DMS 273 treated with DMSO at 0.1 percent for 48 hours (cell line): ENCODE measurements at regions not wholly inside any gene's neighbourhood (a gene's known extent, or its start where the extent isn't known, plus 50 kb on each side); places are given as distances from the start of the nearest gene placed in this dataset.
"Not testable (repeated sequence)": the region's sequence is repeated elsewhere in the genome, so short reads cannot be mapped to it uniquely, and the experiment has no call there.

Experiments used
- DNase-seq: peaks from one replicate; lab custom pipeline; 2025; lab: John Stamatoyannopoulos, UW

GRCh38 chr2:152273732-152274260, 61.2 kb upstream of the FMNL2 start:
- not testable (repeated sequence) for DNase-seq

DNA sequence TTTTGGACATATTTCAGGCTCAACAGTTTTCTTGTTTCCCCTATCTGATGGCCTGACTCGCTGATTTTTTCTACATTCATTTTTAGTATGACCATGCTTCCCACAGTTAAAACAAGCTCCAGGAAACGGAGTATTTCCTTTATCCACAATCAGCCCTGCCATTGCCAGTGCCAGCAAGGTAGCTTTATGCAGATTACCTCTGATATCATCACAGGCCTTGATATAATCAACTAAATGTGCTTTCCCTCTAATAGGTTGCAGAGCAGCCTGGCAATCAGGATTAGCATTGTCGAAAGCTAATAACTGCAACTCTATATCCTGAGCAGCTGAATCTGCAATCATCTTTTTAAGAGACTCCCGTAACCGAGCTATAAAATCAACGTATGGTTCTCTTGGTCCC, 57.1 kb upstream of the FMNL2 start:
- not testable (repeated sequence) for DNase-seq

GRCh38 chr2:152278526-152278925, 56.4 kb upstream of the FMNL2 start:
- DNase-seq, result no peak

DNA sequence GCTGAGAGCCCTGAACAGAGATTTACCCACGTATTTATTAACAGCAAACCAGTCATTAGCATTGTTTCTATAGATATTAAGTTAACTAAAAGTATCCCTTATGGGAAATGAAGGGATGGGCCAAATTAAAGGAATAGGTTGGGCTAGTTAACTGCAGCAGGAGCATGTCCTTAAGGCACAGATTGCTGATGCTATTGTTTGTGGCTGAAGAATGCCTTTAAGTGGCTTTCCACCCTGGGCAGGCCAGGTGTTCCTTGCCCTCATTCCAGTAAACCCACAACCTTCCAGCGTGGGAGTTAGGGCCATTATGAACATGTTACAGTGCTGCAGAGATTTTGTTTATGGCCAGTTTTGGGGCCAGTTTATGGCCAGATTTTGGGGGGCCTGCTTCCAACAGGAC, 55.6 kb upstream of the FMNL2 start:
- not testable (repeated sequence) for DNase-seq

GRCh38 chr2:152280780-152281179, 54.2 kb upstream of the FMNL2 start:
- DNase-seq, result no peak

DNA sequence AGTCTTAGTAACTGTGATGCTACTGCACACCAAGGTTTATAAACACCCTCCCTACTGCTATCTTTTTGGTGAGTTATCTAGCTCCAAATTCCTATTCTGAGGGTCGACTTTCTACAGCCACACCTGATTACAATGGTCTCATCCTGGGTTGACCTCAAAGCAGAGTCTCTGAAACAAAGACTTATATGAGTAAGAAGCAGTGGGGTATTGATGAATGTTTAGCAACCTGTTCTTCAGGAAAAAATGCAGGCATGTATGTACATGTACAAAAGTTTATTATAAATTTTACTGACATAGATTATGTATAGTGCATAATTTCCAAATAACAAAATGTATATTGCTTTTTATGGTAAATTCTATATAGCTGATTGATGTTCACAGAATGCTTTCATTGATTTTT, 51.6 kb upstream of the FMNL2 start:
- DNase-seq, result no peak

GRCh38 chr2:152284398-152284797, 50.6 kb upstream of the FMNL2 start:
- no peak for DNase-seq
